ENCODE measurements at regions not wholly inside any gene's neighbourhood (a gene's known extent, or its start where the extent isn't known, plus 50 kb on each side); places are given as distances from the start of the nearest gene placed in this dataset.

- TF ChIP-seq, protein P1, sequence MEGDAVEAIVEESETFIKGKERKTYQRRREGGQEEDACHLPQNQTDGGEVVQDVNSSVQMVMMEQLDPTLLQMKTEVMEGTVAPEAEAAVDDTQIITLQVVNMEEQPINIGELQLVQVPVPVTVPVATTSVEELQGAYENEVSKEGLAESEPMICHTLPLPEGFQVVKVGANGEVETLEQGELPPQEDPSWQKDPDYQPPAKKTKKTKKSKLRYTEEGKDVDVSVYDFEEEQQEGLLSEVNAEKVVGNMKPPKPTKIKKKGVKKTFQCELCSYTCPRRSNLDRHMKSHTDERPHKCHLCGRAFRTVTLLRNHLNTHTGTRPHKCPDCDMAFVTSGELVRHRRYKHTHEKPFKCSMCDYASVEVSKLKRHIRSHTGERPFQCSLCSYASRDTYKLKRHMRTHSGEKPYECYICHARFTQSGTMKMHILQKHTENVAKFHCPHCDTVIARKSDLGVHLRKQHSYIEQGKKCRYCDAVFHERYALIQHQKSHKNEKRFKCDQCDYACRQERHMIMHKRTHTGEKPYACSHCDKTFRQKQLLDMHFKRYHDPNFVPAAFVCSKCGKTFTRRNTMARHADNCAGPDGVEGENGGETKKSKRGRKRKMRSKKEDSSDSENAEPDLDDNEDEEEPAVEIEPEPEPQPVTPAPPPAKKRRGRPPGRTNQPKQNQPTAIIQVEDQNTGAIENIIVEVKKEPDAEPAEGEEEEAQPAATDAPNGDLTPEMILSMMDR (IDR thresholded peaks at IDR 0.05) = no peak
- TF ChIP-seq EZH2 (IDR thresholded peaks at IDR 0.05; ENCODE audit: borderline replicate concordance, insufficient read depth, low read depth, low read length, poor library complexity, severe bottlenecking) = no peak
- Histone ChIP-seq H3K4me3 (ENCODE audit: control extremely low read depth in 1 of 5, extremely low read depth in 1 of 5, insufficient read depth in 1 of 5, low read depth in 2 of 5, low read length in 4 of 5) (no peak overlapping the region), H3K4me1 (ENCODE audit: control insufficient read depth in 2 of 2, insufficient read depth in 2 of 2, low read length in 2 of 2) (no peaks in the 10 kb centered on the region), H4K20me1 (ENCODE audit: control insufficient read depth, insufficient read depth, low read length, poor library complexity, severe bottlenecking) (no peaks in the 10 kb centered on the region), H3K27me3 (replicated peaks in 1 of 4; ENCODE audit: control extremely low read depth in 1 of 4, control insufficient read depth in 3 of 4, insufficient read depth in 4 of 4, low read length in 3 of 4) (no peaks in the 10 kb centered on the region), H3K79me2 (ENCODE audit: control insufficient read depth, insufficient read depth, low read length) (no peaks in the 10 kb centered on the region), H3K36me3 (replicated peaks in 1 of 2; ENCODE audit: control extremely low read depth in 1 of 2, control insufficient read depth in 1 of 2, extremely low read depth in 1 of 2, insufficient read depth in 2 of 2, low read length in 1 of 2) (no peaks in the 10 kb centered on the region), H2AFZ (ENCODE audit: insufficient read depth, low read depth, low read length, poor library complexity, severe bottlenecking) (no peak overlapping the region), H3K9me3 (ENCODE audit: control extremely low read depth in 1 of 3, control insufficient read depth in 2 of 3, insufficient read depth in 1 of 3, low read length in 2 of 3) (no peaks in the 10 kb centered on the region), H3K9ac (ENCODE audit: low read length) (no peak overlapping the region), H3K4me2 (replicated peaks; ENCODE audit: low read depth, low read length, poor library complexity, severe bottlenecking) (no peak overlapping the region), H3K27ac (ENCODE audit: low read length in 2 of 2) (no peak overlapping the region)
- Mint-ChIP-seq H3K27me3 (no peaks in the 10 kb centered on the region), H3K9me3 (ENCODE audit: insufficient read depth) (no peaks in the 10 kb centered on the region), H3K4me3 (no peak overlapping the region), H3K27ac (no peak overlapping the region), H3K4me1 (no peaks in the 10 kb centered on the region)
- CTCF ChIA-PET = no interaction called here
- POLR2A ChIA-PET = no interaction called here
- intact Hi-C loops (cut with micrococcal nuclease) = no loop called here
- DNase-seq (no peak), ATAC-seq (ENCODE audit: low read depth) (no peak)
- no CpG with 5 or more reads among the region's 2 CpGs for WGBS (ENCODE audit: insufficient coverage)
These were observed 102.3 kb downstream of the P2RY1 start for GRCh38 chr3:152937234-152937633.

- no peak overlapping the region for H3K27ac ChIP-seq (ENCODE audit: low read length in 2 of 2)
- TF ChIP-seq, protein P1 (IDR thresholded peaks at IDR 0.05) = no peak
- no peak for TF ChIP-seq EZH2 (IDR thresholded peaks at IDR 0.05; ENCODE audit: borderline replicate concordance, insufficient read depth, low read depth, low read length, poor library complexity, severe bottlenecking)
- H3K9me3 ChIP-seq (ENCODE audit: control extremely low read depth in 1 of 3, control insufficient read depth in 2 of 3, insufficient read depth in 1 of 3, low read length in 2 of 3) = no peaks in the 10 kb centered on the region
- Mint-ChIP-seq H3K9me3 (ENCODE audit: insufficient read depth) (no peaks in the 10 kb centered on the region), H3K4me3 (no peak overlapping the region), H3K27ac (no peak overlapping the region), H3K4me1 (no peaks in the 10 kb centered on the region), H3K27me3 (no peaks in the 10 kb centered on the region)
- H3K36me3 ChIP-seq (replicated peaks in 1 of 2; ENCODE audit: control extremely low read depth in 1 of 2, control insufficient read depth in 1 of 2, extremely low read depth in 1 of 2, insufficient read depth in 2 of 2, low read length in 1 of 2) = no peaks in the 10 kb centered on the region
- intact Hi-C loops (cut with micrococcal nuclease) = no loop called here
- ATAC-seq (ENCODE audit: low read depth) = no peak
- ChIA-PET POLR2A (no interaction called here), CTCF (no interaction called here)
- WGBS (ENCODE audit: insufficient coverage) = no CpG with 5 or more reads among the region's 1 CpG
- H4K20me1 ChIP-seq (ENCODE audit: control insufficient read depth, insufficient read depth, low read length, poor library complexity, severe bottlenecking) = no peaks in the 10 kb centered on the region
- no peak overlapping the region for H3K4me3 ChIP-seq (ENCODE audit: control extremely low read depth in 1 of 5, extremely low read depth in 1 of 5, insufficient read depth in 1 of 5, low read depth in 2 of 5, low read length in 4 of 5)
- H3K9ac ChIP-seq (ENCODE audit: low read length) = no peak overlapping the region
- H3K4me1 ChIP-seq (ENCODE audit: control insufficient read depth in 2 of 2, insufficient read depth in 2 of 2, low read length in 2 of 2) = no peaks in the 10 kb centered on the region
- DNase-seq = no peak
- H2AFZ ChIP-seq (ENCODE audit: insufficient read depth, low read depth, low read length, poor library complexity, severe bottlenecking) = no peak overlapping the region
- no peaks in the 10 kb centered on the region for H3K27me3 ChIP-seq (replicated peaks in 1 of 4; ENCODE audit: control extremely low read depth in 1 of 4, control insufficient read depth in 3 of 4, insufficient read depth in 4 of 4, low read length in 3 of 4)
- H3K4me2 ChIP-seq (replicated peaks; ENCODE audit: low read depth, low read length, poor library complexity, severe bottlenecking) = no peak overlapping the region
- H3K79me2 ChIP-seq (ENCODE audit: control insufficient read depth, insufficient read depth, low read length) = no peaks in the 10 kb centered on the region
These were observed 104.2 kb downstream of the P2RY1 start for GRCh38 chr3:152938974-152939636.
